AG10803 (cell line): ENCODE measurements at regions not wholly inside any gene's neighbourhood (a gene's known extent, or its start where the extent isn't known, plus 50 kb on each side); places are given as distances from the start of the nearest gene placed in this dataset.

Source experiments
- DNase-seq: peaks from one replicate; pipeline ENCODE4 v3.0.0; 2010; ENCODE audit warnings: low read depth
- H3K4me3 ChIP-seq: 2 replicates; pipeline ENCODE4 v1.5.1; 2011; ENCODE audit warnings: mild to moderate bottlenecking, low read length, control low read depth
- TF ChIP-seq, protein P1 (sequence below): conservative IDR thresholded peaks from 2 replicates; pipeline ENCODE4 v1.5.1; 2011; ENCODE audit warnings: mild to moderate bottlenecking, low read length, control low read depth, inconsistent platforms

GRCh38 chr2:104177179-104177578, 676.7 kb upstream of the POU3F3 start:
- H3K4me3 ChIP-seq, result no peak overlapping the region
- TF ChIP-seq, protein P1, sequence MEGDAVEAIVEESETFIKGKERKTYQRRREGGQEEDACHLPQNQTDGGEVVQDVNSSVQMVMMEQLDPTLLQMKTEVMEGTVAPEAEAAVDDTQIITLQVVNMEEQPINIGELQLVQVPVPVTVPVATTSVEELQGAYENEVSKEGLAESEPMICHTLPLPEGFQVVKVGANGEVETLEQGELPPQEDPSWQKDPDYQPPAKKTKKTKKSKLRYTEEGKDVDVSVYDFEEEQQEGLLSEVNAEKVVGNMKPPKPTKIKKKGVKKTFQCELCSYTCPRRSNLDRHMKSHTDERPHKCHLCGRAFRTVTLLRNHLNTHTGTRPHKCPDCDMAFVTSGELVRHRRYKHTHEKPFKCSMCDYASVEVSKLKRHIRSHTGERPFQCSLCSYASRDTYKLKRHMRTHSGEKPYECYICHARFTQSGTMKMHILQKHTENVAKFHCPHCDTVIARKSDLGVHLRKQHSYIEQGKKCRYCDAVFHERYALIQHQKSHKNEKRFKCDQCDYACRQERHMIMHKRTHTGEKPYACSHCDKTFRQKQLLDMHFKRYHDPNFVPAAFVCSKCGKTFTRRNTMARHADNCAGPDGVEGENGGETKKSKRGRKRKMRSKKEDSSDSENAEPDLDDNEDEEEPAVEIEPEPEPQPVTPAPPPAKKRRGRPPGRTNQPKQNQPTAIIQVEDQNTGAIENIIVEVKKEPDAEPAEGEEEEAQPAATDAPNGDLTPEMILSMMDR, result no peak
- no peak for DNase-seq

DNA sequence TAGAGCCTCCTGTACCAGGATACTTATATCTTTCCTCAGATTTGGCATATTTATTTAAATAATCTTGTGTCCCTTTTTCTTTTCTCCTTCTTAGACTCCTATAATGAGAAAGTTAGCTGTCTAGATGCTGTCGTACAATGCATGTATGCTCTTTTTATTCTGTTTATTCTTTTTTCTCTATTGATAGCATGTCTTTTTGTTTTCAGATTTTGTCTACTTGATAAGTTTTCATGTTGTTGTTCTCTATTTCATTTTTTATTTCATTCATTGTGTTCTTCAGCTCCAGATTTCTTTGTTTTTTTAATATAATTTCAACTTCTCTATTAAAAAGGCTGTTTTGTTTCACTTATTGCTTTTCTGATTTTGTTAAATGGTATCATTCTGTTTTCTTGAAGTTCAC, 674.3 kb upstream of the POU3F3 start:
- TF ChIP-seq, protein P1, result no peak
- no peak overlapping the region for H3K4me3 ChIP-seq
- no peak for DNase-seq

DNA sequence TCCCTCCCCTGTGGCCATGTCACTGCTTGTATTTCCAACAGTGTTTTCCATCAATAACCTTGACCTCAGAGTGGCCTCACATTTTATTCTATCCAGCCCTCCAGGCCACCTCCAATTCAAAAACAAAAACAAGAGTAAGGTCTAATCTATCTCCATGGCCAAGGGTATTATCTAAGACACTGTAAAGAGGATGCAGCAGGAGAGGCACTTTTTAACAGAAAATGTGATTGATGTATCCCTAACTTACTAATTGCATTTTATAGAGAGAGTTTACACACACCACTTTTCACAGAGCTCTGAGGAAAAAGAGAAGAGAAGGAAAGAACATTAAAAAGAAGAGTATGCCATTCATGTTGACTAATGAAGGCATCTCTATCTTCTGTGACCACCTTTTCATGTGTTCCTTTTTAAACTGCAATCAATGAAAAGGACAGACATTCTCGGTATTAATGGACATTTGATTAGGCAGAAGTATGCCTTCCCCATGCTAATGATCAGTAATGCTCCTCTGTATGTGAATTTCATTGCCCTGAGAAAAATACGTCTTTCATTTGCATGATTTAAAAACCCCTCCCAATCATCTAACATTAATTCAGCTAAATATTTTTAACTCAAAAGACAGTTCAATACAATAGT, 653.3 kb upstream of the POU3F3 start:
- no peak overlapping the region for H3K4me3 ChIP-seq
- DNase-seq, result no peak
- TF ChIP-seq, protein P1, result no peak

DNA sequence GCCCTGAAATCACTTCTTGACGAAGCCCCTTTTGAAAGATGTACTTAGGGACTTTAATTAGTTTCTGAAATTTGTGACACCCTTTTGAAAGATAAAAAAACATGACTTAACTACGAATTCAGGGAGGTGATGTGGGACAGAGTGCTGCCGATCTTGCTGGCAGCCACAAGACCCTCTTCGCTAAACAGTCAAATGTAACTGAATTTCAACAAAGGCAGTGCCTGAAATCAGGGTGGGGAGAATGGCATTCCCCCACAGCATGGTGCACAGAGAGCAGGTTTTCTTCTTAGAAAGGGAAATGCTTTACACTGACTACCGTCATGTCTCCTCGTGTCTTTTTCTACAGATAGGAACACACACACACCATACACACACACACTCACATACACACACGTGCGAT, 640.2 kb upstream of the POU3F3 start:
- DNase-seq, result no peak
- TF ChIP-seq, protein P1, result no peak
- H3K4me3 ChIP-seq, result no peak overlapping the region

GRCh38 chr2:104215269-104216161, 638.4 kb upstream of the POU3F3 start:
- DNase-seq, result no peak
- H3K4me3 ChIP-seq, result no peak overlapping the region
- TF ChIP-seq, protein P1, result no peak

GRCh38 chr2:104233591-104233990, 620.3 kb upstream of the POU3F3 start:
- H3K4me3 ChIP-seq, result no peak overlapping the region
- TF ChIP-seq, protein P1, result no peak
- no peak for DNase-seq

- no peak overlapping the region for H3K4me3 ChIP-seq
- TF ChIP-seq, protein P1, result no peak
- no peak for DNase-seq
These were observed 617.4 kb upstream of the POU3F3 start for GRCh38 chr2:104236491-104236890.
